ENCODE measurements at regions not wholly inside any gene's neighbourhood (a gene's known extent, or its start where the extent isn't known, plus 50 kb on each side); places are given as distances from the start of the nearest gene placed in this dataset.
A peak's percentile ranks its signal among the peaks of the same experiment; 100 is the strongest.

DNA sequence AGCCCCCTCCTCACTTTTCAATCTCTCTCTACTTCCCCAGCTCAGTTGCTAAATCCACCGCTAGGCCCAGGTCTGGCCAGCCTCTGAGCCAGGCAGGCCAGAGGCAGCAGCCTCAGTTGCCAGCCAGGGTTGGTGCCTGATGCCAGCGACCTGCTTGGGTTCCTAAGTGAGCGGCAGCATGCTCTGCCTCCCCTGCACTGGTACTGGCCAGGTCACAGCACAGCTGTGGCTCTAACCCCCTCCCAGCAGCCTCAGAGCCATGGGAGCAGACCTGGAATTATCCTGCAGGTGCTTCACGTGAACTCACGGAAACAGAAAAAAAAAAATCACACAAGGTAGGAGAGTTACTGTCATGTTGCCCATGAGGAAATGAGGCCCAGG, 82.5 kb upstream of the ATF3 start:
- DNase-seq = no peak

DNA sequence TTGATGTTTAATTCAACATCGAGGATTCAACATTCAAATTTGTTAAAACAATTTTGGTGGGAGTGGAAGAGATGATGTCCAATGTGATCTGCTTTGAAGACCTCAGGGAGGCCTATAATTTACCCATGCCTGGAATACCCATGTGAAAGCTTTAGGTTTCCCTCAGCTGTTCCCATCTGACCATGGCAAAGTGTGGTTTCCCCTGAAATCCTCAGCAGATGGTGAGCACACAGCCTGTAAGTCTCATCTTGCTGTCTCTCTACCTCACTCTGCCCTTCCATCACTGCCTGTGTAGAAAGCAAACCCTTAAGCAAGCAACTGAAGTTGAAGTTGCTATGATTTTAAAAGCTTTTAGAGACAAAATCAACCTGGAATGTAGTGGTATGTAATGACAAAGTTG, 80.1 kb upstream of the ATF3 start:
- DNase-seq = no peak

DNA sequence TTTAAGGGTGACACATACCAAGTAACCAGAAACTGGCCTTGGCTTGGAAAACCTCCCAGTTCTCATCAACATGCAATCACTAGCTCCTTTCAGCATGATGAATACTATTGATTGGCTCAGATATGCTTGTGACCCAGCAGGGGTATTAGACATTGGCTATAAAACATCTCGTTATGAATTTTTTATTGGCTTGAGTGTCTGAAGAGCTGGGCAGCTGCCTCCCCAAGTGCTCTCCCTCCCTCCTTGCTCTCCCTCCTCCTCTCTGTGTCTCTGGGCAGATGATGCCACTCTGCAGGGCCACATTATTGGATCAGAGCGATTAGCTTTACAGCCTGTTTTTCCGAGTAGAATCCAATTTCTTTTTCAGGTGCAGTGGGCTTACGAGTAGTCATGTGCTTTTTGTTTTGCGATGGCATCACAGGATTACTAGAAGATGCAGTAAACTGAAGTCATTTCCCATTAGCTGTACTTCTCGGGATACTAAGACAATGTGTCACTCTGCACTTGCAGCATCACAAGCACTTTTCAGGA, 79.3 kb upstream of the ATF3 start:
- DNase-seq = peak; percentile 14

DNA sequence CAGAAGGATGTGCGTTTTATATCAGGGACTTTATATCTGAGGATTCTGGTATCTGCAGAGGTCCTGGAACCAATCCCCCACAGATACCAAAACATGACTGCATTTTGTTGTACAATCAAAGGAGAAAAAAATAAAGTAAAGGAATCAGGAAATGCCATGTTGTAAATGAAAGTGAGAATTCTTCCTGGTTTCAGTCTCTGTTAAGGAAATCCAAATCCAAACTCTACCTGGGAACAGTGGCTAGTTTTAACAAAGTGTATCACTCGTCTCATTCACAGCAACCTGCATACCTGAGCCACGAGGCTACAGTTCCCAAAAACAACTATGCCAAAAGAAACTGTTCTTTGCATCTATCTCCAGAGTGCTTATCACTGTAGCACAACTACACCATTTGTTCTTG, 77.3 kb upstream of the ATF3 start:
- DNase-seq = no peak

DNA sequence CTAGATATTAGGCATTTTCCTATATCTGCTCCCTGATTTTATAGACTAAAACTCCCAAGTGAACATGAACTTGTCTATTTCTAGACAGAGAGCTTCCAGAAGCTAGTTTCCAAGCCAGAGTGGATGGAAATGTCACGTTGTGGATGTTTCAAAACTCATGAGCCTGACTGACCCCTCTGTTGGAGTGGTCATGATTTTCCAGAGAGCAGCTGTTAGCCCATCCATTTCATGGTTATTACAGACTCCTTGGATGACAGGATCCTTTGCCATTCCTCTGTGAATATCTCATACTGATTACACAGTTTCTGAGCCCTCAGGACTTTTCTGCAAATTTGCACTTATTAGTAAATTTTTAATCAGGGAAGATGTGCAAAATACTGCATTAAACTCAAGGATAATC, 76.8 kb upstream of the ATF3 start:
- DNase-seq = no peak

DNA sequence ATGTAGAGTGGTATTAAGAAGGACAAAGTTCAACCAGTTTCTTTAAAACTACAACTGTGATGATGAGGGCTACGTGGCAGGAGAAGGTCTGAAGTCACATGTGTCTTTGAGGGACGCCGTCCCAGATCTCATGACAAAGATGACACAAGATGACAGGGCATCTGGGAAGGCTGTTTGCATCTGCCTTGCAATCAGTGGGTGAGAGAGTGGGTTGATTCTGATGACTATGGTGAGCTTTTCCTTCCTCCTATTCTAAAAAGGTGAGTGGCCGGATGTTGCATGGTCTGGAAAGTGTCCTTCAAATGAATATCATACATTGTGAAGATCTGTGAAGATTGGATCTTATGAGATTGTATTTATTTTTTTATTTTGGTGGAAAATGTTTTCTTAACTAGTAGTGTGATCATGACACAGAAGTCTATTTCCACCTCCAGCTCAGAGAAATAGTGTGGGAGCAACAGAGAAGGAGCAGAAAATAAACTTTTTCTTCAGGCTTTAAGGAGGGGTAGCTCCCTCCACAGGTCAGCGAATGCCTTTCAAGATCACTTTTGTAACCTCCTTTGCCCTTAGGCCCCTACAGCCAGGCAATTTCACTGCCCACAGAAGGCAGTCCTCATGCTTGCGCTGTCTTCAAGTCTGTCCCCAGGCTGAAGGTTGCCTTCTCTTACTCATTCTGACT, 76.0 kb upstream of the ATF3 start:
- DNase-seq = no peak

DNA sequence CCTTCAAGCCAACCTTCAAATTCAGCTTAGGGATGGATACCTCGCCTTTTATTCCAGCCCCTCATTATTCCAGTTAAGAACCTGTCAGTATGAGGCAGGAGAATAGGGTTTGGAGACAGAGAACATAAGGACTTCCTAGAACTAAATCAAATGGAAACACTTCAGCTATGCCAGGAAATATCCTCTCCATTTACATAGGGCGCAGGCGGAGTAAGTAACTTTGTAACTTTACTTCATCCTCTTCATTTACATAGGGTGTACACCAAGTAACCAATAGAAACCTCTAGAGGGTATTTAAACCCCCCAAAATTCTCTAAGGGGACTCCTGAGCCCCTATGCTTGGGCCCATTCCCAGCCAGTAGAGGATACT, 75.4 kb upstream of the ATF3 start:
- DNase-seq = no peak

DNA sequence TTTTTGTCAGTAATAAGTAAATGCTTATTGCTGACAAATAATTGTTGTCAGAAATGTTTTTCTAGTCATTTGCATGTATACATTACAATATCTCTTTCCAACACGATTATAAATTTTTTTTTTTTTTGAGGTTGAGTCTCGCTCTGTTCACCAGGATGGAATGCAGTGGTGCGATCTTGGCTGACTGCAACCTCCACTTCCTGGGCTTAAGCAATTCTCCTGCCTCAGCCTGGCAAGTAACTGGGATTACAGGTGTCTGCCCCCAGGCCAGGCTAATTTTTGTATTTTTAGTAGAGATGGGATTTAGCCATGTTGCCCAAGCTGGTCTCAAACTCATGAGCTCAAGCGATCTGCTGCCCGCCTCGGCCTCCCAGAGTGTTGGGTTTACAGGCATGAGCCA, 72.0 kb upstream of the ATF3 start:
- DNase-seq = no peak

DNA sequence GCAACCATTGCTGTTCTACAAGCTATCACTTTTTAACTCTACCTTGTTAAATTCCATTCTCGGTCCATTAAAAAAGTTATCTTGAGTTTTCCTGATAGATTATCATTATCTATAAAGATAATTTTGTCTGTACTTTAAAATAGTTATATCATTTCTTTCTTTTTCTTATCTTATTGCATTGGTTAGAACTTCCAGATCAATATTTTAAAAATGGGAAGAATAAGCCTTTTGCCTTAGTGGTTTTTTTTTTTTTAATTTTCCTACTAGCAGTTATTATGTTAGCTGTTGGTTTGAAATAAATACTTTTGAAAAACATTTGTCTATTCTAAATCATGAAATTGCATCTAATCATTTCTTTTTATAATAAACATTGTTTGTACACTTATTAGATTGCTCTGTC, 71.0 kb upstream of the ATF3 start:
- no peak for DNase-seq

DNA sequence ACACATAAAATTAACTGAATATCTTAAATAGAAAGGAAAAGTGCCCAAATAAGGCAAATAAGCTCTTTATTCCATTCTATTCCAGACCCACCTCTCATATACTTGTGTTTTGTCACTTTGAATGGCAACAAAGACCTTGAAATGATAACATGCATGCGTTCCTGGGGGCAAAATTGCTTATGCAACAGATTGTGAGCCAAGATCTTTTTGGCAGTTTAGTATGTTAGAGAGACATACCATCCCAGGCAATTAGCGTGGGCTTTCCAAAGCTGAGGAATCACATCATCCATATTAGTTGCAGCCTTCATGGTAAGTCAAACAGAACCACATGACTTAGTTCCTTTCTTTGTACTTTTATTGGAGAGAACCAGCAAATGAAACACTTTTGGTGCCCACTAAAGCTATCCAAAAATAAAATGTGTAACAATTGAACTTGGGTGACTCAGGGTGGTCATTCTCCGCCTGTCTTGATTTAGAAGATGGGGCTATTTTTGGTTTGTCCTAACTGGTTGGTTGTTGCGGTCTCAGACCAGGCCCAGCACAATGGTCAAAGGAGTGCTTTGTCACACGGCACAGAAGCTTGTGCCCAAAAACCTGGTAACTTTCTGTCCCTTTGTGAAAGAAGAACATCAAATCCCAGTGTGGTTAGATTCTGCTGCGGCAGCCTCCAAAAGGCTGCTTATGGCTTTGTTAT, 68.7 kb upstream of the ATF3 start:
- no peak for DNase-seq

DNA sequence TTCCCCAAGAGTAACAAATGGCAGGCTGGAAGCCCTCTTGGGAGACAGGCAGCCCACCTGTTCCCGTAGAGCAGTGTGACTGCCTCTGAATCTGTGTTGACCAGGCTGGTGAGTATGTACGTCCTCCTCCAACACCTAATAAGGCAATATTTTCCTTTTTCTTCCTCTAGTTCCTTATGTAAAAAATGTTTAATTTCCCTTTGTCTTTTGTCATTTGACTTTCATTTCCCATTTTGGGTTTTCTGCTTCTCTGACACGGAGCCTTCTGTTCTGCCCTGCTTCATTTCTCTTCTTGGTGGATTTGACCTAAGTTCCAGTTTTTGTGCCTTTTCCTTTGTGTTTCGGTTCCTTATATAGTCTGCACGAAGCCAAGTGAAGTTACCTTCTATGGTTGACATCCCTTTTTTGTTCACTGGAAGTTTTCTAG, 65.8 kb upstream of the ATF3 start:
- no peak for DNase-seq

DNA sequence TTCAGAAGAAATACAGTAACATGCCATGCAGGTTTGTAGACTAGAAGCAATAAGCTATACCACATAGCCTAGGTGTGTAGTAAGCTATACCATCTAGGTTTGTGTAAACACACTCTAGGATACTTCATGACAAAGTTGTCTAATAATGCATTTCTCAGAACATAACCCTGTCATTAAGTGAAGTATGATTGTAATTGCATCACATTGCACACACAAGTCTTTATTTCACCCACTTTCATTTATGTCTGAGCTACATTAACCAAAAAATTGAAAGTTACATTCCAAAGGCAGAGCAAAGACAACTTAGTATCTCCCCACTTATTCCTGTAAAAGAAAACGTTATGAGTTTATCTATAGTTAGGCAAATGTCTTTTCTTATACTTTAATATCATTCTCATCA, 64.5 kb upstream of the ATF3 start:
- DNase-seq = no peak

DNA sequence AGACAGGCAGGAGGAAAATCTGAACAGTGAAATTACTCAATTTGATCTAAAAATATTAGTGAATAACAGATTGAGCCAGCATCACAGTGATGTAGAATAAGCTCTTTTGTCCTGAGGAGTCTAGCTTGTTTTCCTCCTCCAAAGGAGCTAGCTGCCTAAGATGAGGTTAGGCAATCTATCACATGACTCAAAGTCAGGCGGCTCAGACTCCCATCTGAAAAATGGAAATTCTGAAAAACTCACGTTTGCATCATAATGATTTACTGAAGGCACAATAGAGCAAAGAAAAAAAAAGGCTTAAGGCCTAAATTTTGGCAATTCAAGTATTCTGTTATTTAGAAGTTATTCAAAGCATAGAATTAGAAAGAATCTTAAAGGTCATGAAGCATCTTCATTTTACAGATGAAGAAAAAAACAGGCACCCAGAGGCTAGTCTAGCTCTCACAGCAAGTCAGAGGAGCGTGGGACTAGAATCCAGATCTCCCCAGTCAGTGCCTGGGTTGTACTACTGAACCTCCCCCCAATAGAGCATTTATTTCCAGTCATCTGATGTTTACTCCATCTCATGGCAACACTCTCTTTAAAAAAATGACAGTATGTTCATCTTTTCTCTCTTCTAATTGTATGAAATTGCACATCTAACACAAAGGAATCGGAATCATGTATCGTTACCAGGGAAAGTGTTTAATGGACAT, 62.5 kb upstream of the ATF3 start:
- DNase-seq = no peak

DNA sequence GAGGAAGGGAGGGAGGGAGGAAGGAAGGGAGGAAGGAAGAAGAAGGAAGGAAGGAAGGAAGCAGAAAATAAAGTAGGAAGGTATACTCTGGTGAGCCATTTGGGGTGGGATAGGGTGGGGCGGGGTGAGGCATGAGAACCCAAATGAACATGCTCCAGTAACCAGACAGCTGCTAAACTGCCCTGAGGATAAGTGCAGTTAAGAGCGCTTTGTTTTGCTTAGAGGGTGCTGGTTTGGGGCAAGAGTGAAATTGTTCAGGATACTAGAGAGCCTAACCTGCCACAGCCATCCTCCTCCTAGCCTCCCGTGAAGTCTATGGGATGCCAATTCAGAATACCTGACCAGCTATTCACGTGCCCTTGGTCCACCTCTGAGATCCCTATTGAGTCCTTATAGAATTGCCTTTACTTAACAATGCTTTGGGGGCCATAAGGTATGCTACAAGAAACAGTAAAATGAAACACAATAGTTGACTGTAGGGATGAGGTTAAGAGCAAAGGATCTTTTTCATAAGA, 59.0 kb upstream of the ATF3 start:
- DNase-seq = peak; percentile 12

DNA sequence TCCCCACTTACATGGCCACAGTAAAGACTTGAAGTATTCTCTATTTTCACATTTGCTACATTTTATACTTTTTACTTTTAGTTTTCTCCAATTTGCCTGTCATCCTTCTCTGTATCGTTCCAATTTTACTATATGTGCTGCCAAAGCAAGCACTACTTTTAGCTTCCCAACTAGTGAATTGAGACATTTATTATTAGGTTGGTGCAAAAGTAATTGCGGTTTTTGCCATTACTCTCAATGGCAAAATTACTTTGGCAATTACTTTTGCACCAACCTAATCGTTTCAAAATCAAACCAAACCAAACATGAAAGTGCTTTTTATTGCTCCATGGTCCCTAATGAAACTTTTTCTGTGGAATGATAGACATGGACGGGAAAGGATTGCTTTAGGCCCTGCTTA, 56.6 kb upstream of the ATF3 start:
- DNase-seq = no peak

DNA sequence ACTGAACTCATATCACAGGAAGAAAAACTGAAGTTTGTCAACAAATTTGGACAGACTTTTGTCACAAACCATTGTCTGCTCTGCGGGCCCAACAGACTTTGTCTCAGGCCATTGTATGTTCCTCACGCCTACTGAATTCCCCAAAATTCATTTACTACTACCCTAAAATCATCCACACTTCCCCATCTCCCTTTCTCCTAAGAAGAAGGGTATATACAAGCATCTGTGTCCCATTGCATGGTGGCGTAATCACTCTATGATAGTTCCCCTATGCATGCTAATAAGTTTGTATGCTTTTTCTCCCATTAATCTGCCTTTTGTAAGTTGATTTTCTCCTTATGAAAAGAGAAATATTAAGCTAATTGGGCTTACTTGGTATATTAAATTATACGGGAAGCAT, 54.9 kb upstream of the ATF3 start:
- DNase-seq = no peak

DNA sequence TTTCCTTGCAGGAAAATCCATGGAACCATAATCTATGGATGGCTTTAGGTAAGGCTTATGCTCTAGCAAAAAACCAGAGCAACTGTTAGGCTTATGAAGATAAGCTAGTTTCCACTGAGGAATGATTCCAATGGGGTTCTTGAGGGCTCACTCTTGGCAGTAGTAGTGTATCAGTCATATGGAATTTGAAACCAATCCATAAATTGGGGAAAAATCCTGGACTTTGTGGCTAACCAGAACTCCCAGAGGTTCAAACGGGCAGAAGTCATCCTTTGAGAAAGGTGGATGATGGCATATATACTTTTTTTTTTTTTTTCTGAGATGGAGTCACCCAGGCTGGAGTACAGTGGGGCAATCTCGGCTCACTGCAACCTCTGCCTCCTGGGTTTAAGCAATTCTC, 54.2 kb upstream of the ATF3 start:
- no peak for DNase-seq

DNA sequence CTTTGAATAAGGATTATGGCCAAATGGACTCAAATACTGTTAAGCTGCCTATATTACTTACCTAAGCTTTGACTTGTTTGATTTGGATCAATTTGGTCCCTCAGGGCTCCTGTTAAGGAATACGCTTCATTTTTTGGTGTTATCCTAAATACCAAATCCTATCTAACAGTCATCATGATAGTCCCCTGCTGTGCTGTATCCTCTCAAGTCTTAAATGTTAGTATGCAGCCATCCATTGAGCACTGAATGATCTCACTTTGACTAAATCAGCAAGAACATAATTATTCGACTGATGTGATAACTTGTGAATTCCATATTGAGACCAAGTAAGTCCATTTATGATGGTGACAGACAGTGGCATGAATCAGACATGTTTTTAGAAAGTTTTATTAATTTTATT, 53.1 kb upstream of the ATF3 start:
- no peak for DNase-seq

DNA sequence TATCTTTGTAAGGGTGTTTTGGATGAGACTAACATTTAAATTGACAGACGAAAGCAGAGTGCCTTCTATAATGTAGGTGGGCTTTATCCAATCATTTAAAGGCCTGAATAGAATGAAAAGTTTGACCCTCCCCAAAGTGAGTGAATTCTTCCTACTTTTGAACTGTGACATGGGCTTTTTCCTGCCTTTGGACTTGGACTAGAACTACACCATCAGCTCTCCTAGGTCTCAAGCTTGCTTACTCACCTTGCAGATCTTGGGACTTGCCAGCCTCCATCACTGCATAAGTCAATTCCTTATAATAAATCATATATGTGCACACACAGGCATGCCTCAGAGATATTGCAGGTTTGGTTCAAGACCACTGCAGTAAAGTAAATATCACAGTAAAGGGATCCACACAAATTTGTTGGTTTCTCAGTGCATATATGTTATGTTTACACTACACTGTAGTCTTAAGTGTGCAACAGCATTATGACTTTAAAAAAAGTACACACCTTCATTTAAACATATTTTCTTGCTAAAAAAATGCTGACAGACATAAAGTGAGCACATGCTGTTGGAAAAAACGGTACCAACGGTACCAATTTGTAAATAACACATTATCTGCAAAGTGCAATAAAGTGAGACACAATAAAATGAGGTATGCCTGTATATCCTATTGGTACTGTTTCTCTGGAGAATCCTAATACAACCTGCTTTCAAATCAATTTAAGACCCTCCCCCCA, 51.6 kb upstream of the ATF3 start:
- DNase-seq = no peak

DNA sequence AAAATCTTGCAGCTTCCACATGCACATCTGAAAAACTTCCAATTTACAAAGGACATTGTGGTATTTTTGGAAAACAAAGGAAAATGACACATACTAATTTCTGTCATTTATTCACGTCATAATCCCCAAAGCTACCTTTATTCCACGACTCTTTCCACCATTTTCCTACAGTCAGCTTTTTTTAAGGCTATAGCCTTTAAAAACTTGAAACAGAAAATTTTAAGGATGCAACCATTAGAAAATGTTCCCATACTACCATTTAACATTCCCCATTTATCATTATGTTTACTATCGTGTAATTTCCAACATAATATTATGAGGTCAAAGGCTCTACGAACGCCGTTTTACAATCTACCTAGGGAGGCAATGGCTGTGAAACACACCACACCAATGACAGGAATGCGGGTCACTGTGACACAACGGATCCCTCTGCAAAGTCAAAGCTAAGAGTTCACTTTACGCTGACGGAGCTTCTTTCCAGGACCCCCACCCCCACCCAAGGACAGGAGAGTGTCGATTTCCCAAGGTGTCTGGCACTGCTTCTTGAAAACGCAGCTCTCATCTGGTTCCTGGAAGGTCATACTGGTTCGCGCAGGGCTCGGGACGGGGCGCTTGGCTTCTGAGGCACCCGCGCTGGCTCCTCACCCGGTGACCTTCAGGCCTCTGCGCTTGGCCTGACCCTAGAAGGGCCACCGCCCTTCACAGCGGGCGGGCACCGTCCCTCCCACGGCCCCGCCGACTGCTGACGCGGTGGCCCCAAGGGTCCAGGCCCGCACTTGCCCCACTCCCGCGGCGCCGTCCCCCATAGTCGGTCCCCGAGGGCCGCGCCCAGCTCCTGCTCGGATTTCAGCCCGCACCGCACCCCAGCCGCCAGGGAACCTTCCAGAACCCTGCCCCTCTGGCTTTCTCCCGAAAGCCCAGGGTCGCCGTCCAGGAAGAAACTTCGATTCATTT, 50.5 kb upstream of the ATF3 start:
- DNase-seq = peak; percentile 65

DNA sequence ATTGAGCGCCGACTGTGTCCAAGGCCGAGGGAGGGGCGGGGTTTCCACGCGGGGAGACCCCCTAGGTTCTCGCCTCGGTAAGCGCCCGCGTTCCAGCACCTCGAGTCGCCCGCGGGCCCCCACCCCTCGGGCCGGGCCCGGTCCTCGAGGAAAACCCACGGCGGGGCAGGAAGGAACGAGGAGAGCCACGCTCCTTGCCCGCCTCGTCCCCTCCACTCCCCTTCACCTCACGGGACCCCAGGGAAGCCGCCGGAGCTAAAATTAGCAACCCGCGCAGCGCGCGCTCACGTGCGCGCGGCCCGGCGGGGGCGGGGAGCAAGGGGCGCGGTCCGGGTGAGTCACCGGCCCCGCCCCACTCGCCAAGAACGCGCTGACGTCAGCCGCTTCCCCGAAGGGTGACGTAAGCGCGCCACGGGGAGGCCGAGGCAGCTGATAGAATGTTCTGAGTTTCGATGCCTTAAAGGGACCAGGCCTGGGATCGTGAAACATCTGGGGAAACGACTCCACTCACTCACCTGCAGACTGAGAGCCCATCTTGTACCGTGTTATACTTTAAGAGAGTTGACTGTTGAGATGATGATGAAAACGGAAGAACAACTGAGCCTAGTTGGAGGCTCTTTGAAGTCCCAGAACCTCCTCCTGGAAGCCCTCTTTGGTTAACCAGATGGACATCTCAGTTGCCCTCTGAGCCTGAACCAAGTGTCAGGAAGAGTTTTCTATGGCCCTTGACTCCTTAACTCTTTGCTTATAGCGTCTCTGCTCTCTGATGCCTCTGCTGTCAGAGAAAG, 49.7 kb upstream of the ATF3 start:
- peak; percentile 97 for DNase-seq

All from NCI-H69 (cell line).